CD4-positive, alpha-beta T cell (primary cell): ENCODE measurements at regions not wholly inside any gene's neighbourhood (a gene's known extent, or its start where the extent isn't known, plus 50 kb on each side); places are given as distances from the start of the nearest gene placed in this dataset.

Source experiments
- ATAC-seq: fragments of 200-7000 bp; cut with Tn5 transposase; one replicate; pipeline ENCODE4 v1.10.0; 2022; ENCODE audit warnings: mild to moderate bottlenecking; ENCODE audit not compliant: poor library complexity
- CTCF ChIA-PET: fragments of 350-600 bp; sonication (Branson Sonifier 250); formaldehyde crosslinking; loops from one replicate; lab custom pipeline; 2021; ENCODE audit warnings: antibody characterized with exemption, inconsistent platforms; lab: Charles Lee
- POLR2A ChIA-PET: fragments of 350-600 bp; sonication (Branson Sonifier 250); formaldehyde crosslinking; loops from one replicate; lab custom pipeline; 2021; ENCODE audit warnings: antibody characterized with exemption, inconsistent platforms; lab: Charles Lee
- DNase-seq, 14 experiments: peaks; one replicate each; pipeline ENCODE4 v3.0.0-alpha.2; 2013 to 2020; ENCODE audit warnings: mixed read lengths in 2 of 14
- H3K27ac ChIP-seq, 2 donors: one replicate each; pipeline versions ENCODE4 v1.5.1 to v1.7.0; 2013; ENCODE audit warnings: low read length in 2 of 2, low read depth in 1 of 2, mild to moderate bottlenecking in 1 of 2
- H3K27me3 ChIP-seq, 2 experiments: 1 replicate in 1 of 2; 2 replicates in 1 of 2; pipeline versions ENCODE4 v1.6.1 to v1.7.0; 2013; ENCODE audit warnings: low read length in 2 of 2, control low read depth in 1 of 2, mild to moderate bottlenecking in 1 of 2, moderate library complexity in 1 of 2; ENCODE audit not compliant: insufficient read depth in 2 of 2, control insufficient read depth in 1 of 2
- H3K36me3 ChIP-seq: one replicate; pipeline ENCODE4 v1.6.1; 2013; ENCODE audit warnings: low read length, control low read depth; ENCODE audit not compliant: insufficient read depth
- H3K4me1 ChIP-seq: one replicate; pipeline ENCODE4 v1.6.1; 2013; ENCODE audit warnings: low read length, control low read depth; ENCODE audit not compliant: insufficient read depth
- H3K4me3 ChIP-seq: one replicate; pipeline ENCODE4 v1.5.1; 2013; ENCODE audit warnings: mild to moderate bottlenecking, low read length, moderate library complexity
- H3K9me3 ChIP-seq, 2 experiments: 1 replicate in 1 of 2; 2 replicates in 1 of 2; pipeline versions ENCODE4 v1.6.1 to v1.7.0; 2013; ENCODE audit warnings: low read length in 2 of 2, mild to moderate bottlenecking in 2 of 2, control low read depth in 1 of 2, moderate library complexity in 1 of 2; ENCODE audit not compliant: control insufficient read depth in 1 of 2, insufficient read depth in 1 of 2
- H3K27ac Mint-ChIP-seq: one replicate; pipeline ENCODE4 v1.8.0; 2020; ENCODE audit warnings: mixed read lengths
- H3K27me3 Mint-ChIP-seq: one replicate; pipeline ENCODE4 v1.8.0; 2021; ENCODE audit warnings: mixed read lengths
- H3K36me3 Mint-ChIP-seq: one replicate; pipeline ENCODE4 v1.8.0; 2021; ENCODE audit warnings: low read depth, mixed read lengths
- H3K4me1 Mint-ChIP-seq: one replicate; pipeline ENCODE4 v1.8.0; 2021; ENCODE audit warnings: low read depth, mixed read lengths
- H3K4me3 Mint-ChIP-seq: one replicate; pipeline ENCODE4 v1.8.0; 2020; ENCODE audit warnings: mild to moderate bottlenecking, mixed read lengths
- H3K9me3 Mint-ChIP-seq: one replicate; pipeline ENCODE4 v1.8.0; 2020; ENCODE audit warnings: mixed read lengths
- CTCF ChIP-seq: fragments of 200-600 bp; IDR thresholded peaks from one replicate; pipeline ENCODE4 v1.8.0; 2022; ENCODE audit warnings: antibody characterized with exemption, mild to moderate bottlenecking
- intact Hi-C, 2 experiments: fragments of 100-400 bp; cut with DNase I in 1 of 2; cut with micrococcal nuclease in 1 of 2; formaldehyde crosslinking; loops; one replicate each; pipeline versions ENCODE4 v1.15.1 to v1.9.0; 2023 to 2025; cut with DNase I, micrococcal nuclease

- Histone ChIP-seq H3K9me3 (no peaks in the 10 kb centered on the region), H3K27ac (no peak overlapping the region), H3K4me3 (no peak overlapping the region), H3K36me3 (no peaks in the 10 kb centered on the region), H3K4me1 (no peaks in the 10 kb centered on the region), H3K27me3 (no peaks in the 10 kb centered on the region)
- Mint-ChIP-seq H3K9me3 (no peaks in the 10 kb centered on the region), H3K27me3 (no peaks in the 10 kb centered on the region), H3K4me1 (no peaks in the 10 kb centered on the region), H3K4me3 (no peak overlapping the region), H3K36me3 (no peaks in the 10 kb centered on the region), H3K27ac (no peak overlapping the region)
- DNase-seq = no peak
- intact Hi-C loops = no loop called here
- ChIA-PET POLR2A (no interaction called here), CTCF (no interaction called here)
- ATAC-seq = no peak
- no peak for TF ChIP-seq CTCF
Measured at GRCh38 chrX:8030361-8030760, 103.1 kb upstream of the PNPLA4 start.

GRCh38 chrX:8027827-8028226 is 100.6 kb upstream of the PNPLA4 start:
- intact Hi-C loops = no loop called here
- no peak for ATAC-seq
- ChIA-PET CTCF (no interaction called here), POLR2A (no interaction called here)
- no peak for TF ChIP-seq CTCF
- Histone ChIP-seq H3K4me3 (no peak overlapping the region), H3K36me3 (no peaks in the 10 kb centered on the region), H3K9me3 (no peaks in the 10 kb centered on the region), H3K27me3 (no peaks in the 10 kb centered on the region), H3K27ac (no peak overlapping the region), H3K4me1 (no peaks in the 10 kb centered on the region)
- no peak overlapping the region for H3K27ac Mint-ChIP-seq
- no peaks in the 10 kb centered on the region for H3K36me3 Mint-ChIP-seq
- no peaks in the 10 kb centered on the region for H3K27me3 Mint-ChIP-seq
- no peaks in the 10 kb centered on the region for H3K4me1 Mint-ChIP-seq
- H3K9me3 Mint-ChIP-seq = peaks cover under 1% of the 10 kb centered on the region
- H3K4me3 Mint-ChIP-seq = no peak overlapping the region
- DNase-seq = no peak

- intact Hi-C loops = no loop called here
Measured at GRCh38 chrX:8025705-8026104, 98.5 kb upstream of the PNPLA4 start.

More at GRCh38 chrX:8025705-8026104, 98.5 kb upstream of the PNPLA4 start:
- Mint-ChIP-seq H3K4me1 (no peaks in the 10 kb centered on the region), H3K4me3 (no peak overlapping the region), H3K27me3 (no peaks in the 10 kb centered on the region), H3K27ac (no peak overlapping the region), H3K9me3 (peaks cover 3% of the 10 kb centered on the region), H3K36me3 (no peaks in the 10 kb centered on the region)
- TF ChIP-seq CTCF = no peak
- ATAC-seq (no peak), DNase-seq (no peak)
- Histone ChIP-seq H3K9me3 (no peaks in the 10 kb centered on the region), H3K4me1 (no peaks in the 10 kb centered on the region), H3K4me3 (no peak overlapping the region), H3K27ac (no peak overlapping the region), H3K36me3 (no peaks in the 10 kb centered on the region), H3K27me3 (no peaks in the 10 kb centered on the region)
- ChIA-PET POLR2A (no interaction called here), CTCF (no interaction called here)
